Suprapubic skin (tissue), 3 donors: ENCODE measurements at regions not wholly inside any gene's neighbourhood (a gene's known extent, or its start where the extent isn't known, plus 50 kb on each side); places are given as distances from the start of the nearest gene placed in this dataset.

Experiments used
- POLR2A ChIP-seq, 2 donors: fragments of 450-650 bp; IDR thresholded peaks; one replicate each; pipeline ENCODE4 v1.6.1; 2017; ENCODE audit warnings: antibody characterized with exemption in 2 of 2, mild to moderate bottlenecking in 2 of 2, moderate library complexity in 2 of 2
- TF ChIP-seq, protein P1 (sequence below), 2 donors: fragments of 200-600 bp in 1 of 2; fragments of 450-650 bp in 1 of 2; sonication (generic) in 1 of 2; IDR thresholded peaks; one replicate each; pipeline ENCODE4 v1.5.1; 2016 to 2019; ENCODE audit warnings: antibody characterized with exemption in 2 of 2, mild to moderate bottlenecking in 1 of 2, moderate library complexity in 1 of 2

DNA sequence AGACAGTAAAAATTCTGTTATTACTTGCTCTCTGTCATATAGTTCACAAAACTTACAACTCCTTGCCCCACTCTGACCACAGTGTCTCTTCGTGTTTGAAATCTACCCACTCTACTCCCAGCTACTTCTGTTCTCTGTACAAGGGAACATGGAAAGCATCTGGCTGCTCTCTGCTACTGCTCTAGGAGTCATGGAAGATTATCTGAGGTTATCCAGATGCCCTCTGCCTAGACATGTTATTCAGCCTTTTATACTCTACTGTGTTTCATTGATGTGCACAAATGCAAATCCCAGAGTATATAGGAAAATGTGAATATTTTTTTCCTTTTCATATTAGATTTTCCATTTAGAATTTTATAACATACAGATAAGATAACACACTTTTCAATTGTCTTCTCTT, 1525.6 kb downstream of the MAT2B start:
- TF ChIP-seq POLR2A (IDR thresholded peaks at IDR 0.05): no peak
- TF ChIP-seq, protein P1, sequence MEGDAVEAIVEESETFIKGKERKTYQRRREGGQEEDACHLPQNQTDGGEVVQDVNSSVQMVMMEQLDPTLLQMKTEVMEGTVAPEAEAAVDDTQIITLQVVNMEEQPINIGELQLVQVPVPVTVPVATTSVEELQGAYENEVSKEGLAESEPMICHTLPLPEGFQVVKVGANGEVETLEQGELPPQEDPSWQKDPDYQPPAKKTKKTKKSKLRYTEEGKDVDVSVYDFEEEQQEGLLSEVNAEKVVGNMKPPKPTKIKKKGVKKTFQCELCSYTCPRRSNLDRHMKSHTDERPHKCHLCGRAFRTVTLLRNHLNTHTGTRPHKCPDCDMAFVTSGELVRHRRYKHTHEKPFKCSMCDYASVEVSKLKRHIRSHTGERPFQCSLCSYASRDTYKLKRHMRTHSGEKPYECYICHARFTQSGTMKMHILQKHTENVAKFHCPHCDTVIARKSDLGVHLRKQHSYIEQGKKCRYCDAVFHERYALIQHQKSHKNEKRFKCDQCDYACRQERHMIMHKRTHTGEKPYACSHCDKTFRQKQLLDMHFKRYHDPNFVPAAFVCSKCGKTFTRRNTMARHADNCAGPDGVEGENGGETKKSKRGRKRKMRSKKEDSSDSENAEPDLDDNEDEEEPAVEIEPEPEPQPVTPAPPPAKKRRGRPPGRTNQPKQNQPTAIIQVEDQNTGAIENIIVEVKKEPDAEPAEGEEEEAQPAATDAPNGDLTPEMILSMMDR (IDR thresholded peaks at IDR 0.05): no peak
